ENCODE measurements at regions not wholly inside any gene's neighbourhood (a gene's known extent, or its start where the extent isn't known, plus 50 kb on each side); places are given as distances from the start of the nearest gene placed in this dataset.
"Not testable (repeated sequence)": the region's sequence is repeated elsewhere in the genome, so short reads cannot be mapped to it uniquely, and the experiment has no call there.

DNA sequence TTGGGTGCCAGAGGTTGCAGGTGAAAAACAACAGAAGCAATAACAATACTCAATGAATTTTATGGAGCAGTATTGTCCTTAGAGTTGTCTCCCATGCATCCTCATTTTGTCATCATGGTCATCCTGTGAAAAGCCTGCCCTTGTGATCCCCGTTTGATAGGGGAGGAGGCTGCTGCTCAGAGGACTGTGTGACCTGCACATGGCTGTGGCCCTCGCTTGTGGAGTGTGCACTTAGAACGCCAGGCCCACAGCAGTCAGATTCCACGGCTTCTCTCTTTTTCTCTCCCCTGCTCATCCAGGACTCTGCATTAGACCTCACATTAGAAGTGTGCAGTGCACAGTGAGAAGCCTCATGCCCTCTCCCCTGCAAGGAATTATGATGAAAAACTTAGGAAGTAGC lies 491.1 kb upstream of the KLF6 start:
- 93% methylated on average over 4 of the region's 4 CpGs for WGBS
- H3K36me3 ChIP-seq (ENCODE audit: control insufficient read depth in 4 of 4, insufficient read depth in 3 of 4, low read depth in 1 of 4, low read length in 3 of 4) = no peaks in the 10 kb centered on the region
- H3K9ac ChIP-seq (ENCODE audit: low read depth in 1 of 2, low read length in 2 of 2) = no peak overlapping the region
- H3K9me3 ChIP-seq (ENCODE audit: control insufficient read depth in 4 of 4, low read length in 3 of 4) = no peaks in the 10 kb centered on the region
- DNase-seq (ENCODE audit: low spot score) = no peak
- no peaks in the 10 kb centered on the region for H3K27me3 ChIP-seq (ENCODE audit: control insufficient read depth in 4 of 4, insufficient read depth in 4 of 4, low read length in 3 of 4)
- H3K4me1 ChIP-seq (ENCODE audit: control insufficient read depth in 4 of 4, insufficient read depth in 4 of 4, low read length in 3 of 4) = no peaks in the 10 kb centered on the region
- H3K4me3 ChIP-seq (ENCODE audit: low read depth in 1 of 3, low read length in 3 of 3) = no peak overlapping the region
- H3K27ac ChIP-seq (ENCODE audit: low read depth in 1 of 2, low read length in 2 of 2) = no peak overlapping the region
- TF ChIP-seq, protein P1, sequence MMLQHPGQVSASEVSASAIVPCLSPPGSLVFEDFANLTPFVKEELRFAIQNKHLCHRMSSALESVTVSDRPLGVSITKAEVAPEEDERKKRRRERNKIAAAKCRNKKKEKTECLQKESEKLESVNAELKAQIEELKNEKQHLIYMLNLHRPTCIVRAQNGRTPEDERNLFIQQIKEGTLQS (IDR thresholded peaks at IDR 0.05) = no peak
- TF ChIP-seq JUND (IDR thresholded peaks at IDR 0.05) (no peak), RXRA (IDR thresholded peaks at IDR 0.05) (no peak), RAD21 (IDR thresholded peaks at IDR 0.05) (no peak), FOXA1 (IDR thresholded peaks at IDR 0.05) (no peak), SP1 (IDR thresholded peaks at IDR 0.05) (no peak), HNF4G (IDR thresholded peaks at IDR 0.05) (no peak), FOXA2 (IDR thresholded peaks at IDR 0.05) (no peak), TAF1 (conservative IDR thresholded peaks at IDR 0.05) (no peak)
- TF ChIP-seq, protein P2, sequence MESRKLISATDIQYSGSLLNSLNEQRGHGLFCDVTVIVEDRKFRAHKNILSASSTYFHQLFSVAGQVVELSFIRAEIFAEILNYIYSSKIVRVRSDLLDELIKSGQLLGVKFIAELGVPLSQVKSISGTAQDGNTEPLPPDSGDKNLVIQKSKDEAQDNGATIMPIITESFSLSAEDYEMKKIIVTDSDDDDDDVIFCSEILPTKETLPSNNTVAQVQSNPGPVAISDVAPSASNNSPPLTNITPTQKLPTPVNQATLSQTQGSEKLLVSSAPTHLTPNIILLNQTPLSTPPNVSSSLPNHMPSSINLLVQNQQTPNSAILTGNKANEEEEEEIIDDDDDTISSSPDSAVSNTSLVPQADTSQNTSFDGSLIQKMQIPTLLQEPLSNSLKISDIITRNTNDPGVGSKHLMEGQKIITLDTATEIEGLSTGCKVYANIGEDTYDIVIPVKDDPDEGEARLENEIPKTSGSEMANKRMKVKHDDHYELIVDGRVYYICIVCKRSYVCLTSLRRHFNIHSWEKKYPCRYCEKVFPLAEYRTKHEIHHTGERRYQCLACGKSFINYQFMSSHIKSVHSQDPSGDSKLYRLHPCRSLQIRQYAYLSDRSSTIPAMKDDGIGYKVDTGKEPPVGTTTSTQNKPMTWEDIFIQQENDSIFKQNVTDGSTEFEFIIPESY (IDR thresholded peaks at IDR 0.05) = no peak
- TF ChIP-seq, protein P3, sequence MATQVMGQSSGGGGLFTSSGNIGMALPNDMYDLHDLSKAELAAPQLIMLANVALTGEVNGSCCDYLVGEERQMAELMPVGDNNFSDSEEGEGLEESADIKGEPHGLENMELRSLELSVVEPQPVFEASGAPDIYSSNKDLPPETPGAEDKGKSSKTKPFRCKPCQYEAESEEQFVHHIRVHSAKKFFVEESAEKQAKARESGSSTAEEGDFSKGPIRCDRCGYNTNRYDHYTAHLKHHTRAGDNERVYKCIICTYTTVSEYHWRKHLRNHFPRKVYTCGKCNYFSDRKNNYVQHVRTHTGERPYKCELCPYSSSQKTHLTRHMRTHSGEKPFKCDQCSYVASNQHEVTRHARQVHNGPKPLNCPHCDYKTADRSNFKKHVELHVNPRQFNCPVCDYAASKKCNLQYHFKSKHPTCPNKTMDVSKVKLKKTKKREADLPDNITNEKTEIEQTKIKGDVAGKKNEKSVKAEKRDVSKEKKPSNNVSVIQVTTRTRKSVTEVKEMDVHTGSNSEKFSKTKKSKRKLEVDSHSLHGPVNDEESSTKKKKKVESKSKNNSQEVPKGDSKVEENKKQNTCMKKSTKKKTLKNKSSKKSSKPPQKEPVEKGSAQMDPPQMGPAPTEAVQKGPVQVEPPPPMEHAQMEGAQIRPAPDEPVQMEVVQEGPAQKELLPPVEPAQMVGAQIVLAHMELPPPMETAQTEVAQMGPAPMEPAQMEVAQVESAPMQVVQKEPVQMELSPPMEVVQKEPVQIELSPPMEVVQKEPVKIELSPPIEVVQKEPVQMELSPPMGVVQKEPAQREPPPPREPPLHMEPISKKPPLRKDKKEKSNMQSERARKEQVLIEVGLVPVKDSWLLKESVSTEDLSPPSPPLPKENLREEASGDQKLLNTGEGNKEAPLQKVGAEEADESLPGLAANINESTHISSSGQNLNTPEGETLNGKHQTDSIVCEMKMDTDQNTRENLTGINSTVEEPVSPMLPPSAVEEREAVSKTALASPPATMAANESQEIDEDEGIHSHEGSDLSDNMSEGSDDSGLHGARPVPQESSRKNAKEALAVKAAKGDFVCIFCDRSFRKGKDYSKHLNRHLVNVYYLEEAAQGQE (IDR thresholded peaks at IDR 0.05) = no peak

GRCh38 chr10:4274671-4275070 lies 489.7 kb upstream of the KLF6 start:
- H3K4me1 ChIP-seq (ENCODE audit: control insufficient read depth in 4 of 4, insufficient read depth in 4 of 4, low read length in 3 of 4); H3K9ac ChIP-seq (ENCODE audit: low read depth in 1 of 2, low read length in 2 of 2); H3K9me3 ChIP-seq (ENCODE audit: control insufficient read depth in 4 of 4, low read length in 3 of 4); H3K27ac ChIP-seq (ENCODE audit: low read depth in 1 of 2, low read length in 2 of 2); H3K27me3 ChIP-seq (ENCODE audit: control insufficient read depth in 4 of 4, insufficient read depth in 4 of 4, low read length in 3 of 4); DNase-seq (ENCODE audit: low spot score); H3K4me3 ChIP-seq (ENCODE audit: low read depth in 1 of 3, low read length in 3 of 3); H3K36me3 ChIP-seq (ENCODE audit: control insufficient read depth in 4 of 4, insufficient read depth in 3 of 4, low read depth in 1 of 4, low read length in 3 of 4): not testable (repeated sequence)

- no peak overlapping the region for H3K4me3 ChIP-seq (ENCODE audit: low read depth in 1 of 3, low read length in 3 of 3)
- H3K9me3 ChIP-seq (ENCODE audit: control insufficient read depth in 4 of 4, low read length in 3 of 4) = no peaks in the 10 kb centered on the region
- TF ChIP-seq TAF1 (conservative IDR thresholded peaks at IDR 0.05) = no peak
- H3K9ac ChIP-seq (ENCODE audit: low read depth in 1 of 2, low read length in 2 of 2) = no peak overlapping the region
- whole genome bisulfite sequencing = 85% methylated on average over 7 of the region's 7 CpGs
- H3K27ac ChIP-seq (ENCODE audit: low read depth in 1 of 2, low read length in 2 of 2) = no peak overlapping the region
- H3K36me3 ChIP-seq (ENCODE audit: control insufficient read depth in 4 of 4, insufficient read depth in 3 of 4, low read depth in 1 of 4, low read length in 3 of 4) = no peaks in the 10 kb centered on the region
- H3K27me3 ChIP-seq (ENCODE audit: control insufficient read depth in 4 of 4, insufficient read depth in 4 of 4, low read length in 3 of 4) = no peaks in the 10 kb centered on the region
- no peaks in the 10 kb centered on the region for H3K4me1 ChIP-seq (ENCODE audit: control insufficient read depth in 4 of 4, insufficient read depth in 4 of 4, low read length in 3 of 4)
- no peak for DNase-seq (ENCODE audit: low spot score)
Observed at GRCh38 chr10:4271193-4271592, 486.2 kb upstream of the KLF6 start.

All from liver (tissue), 7 donors.